Activated CD4-positive, alpha-beta T cell treated with anti-CD3 and anti-CD28 coated beads, Interleukin-2, amount 10 ng/mL, durations not matched to agents 7 days and 5 days (primary cell): ENCODE measurements at regions not wholly inside any gene's neighbourhood (a gene's known extent, or its start where the extent isn't known, plus 50 kb on each side); places are given as distances from the start of the nearest gene placed in this dataset.
"Not testable (repeated sequence)": the region's sequence is repeated elsewhere in the genome, so short reads cannot be mapped to it uniquely, and the experiment has no call there.

ENCODE experiments used
- CTCF ChIA-PET: fragments of 350-600 bp; sonication (Branson Sonifier 250); formaldehyde crosslinking; loops from one replicate; lab custom pipeline; 2021; ENCODE audit warnings: antibody characterized with exemption; lab: Charles Lee
- POLR2A ChIA-PET: fragments of 350-600 bp; sonication (Branson Sonifier 250); formaldehyde crosslinking; loops from one replicate; lab custom pipeline; 2021; ENCODE audit warnings: antibody characterized with exemption; lab: Charles Lee
- DNase-seq: peaks from one replicate; pipeline ENCODE4 v3.0.0-alpha.2; 2020
- H3K27ac Mint-ChIP-seq: one replicate; pipeline ENCODE4 v1.8.0; 2021; ENCODE audit warnings: mild to moderate bottlenecking, moderate library complexity, mixed read lengths
- H3K27me3 Mint-ChIP-seq: one replicate; pipeline ENCODE4 v1.8.0; 2021; ENCODE audit warnings: mixed read lengths
- H3K36me3 Mint-ChIP-seq: one replicate; pipeline ENCODE4 v1.8.0; 2021; ENCODE audit warnings: low read depth, mixed read lengths
- H3K4me1 Mint-ChIP-seq: one replicate; pipeline ENCODE4 v1.8.0; 2021; ENCODE audit warnings: mixed read lengths
- H3K4me3 Mint-ChIP-seq: one replicate; pipeline ENCODE4 v1.8.0; 2021; ENCODE audit warnings: mild to moderate bottlenecking, moderate library complexity, mixed read lengths
- H3K9me3 Mint-ChIP-seq: one replicate; pipeline ENCODE4 v1.8.0; 2021; ENCODE audit warnings: mixed read lengths

DNA sequence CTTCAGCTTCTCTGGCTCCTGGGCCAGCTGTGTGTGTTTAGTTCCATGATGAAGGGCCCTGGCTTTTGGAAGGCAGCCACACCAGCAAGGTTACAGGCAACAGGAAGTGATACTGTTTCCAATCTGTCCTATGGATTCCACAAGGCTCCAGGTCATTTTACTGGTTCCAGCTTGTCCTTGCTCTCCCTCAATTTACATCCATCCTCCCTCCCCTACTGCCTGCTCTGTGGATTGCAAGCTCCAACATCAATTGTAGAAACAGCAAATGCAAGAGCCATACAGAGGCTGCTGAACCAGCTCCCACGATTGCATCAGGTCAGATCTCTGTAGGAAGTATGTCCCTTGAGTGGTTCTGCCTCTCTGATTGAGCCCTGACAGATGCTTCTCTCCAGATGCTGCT is 409.8 kb downstream of the NTRK2 start:
- H3K4me1 Mint-ChIP-seq = no peaks in the 10 kb centered on the region
- H3K9me3 Mint-ChIP-seq = no peaks in the 10 kb centered on the region
- no peaks in the 10 kb centered on the region for H3K36me3 Mint-ChIP-seq
- no peak overlapping the region for H3K4me3 Mint-ChIP-seq
- no peak overlapping the region for H3K27ac Mint-ChIP-seq
- ChIA-PET CTCF (no interaction called here), POLR2A (no interaction called here)
- no peak for DNase-seq
- no peaks in the 10 kb centered on the region for H3K27me3 Mint-ChIP-seq

DNA sequence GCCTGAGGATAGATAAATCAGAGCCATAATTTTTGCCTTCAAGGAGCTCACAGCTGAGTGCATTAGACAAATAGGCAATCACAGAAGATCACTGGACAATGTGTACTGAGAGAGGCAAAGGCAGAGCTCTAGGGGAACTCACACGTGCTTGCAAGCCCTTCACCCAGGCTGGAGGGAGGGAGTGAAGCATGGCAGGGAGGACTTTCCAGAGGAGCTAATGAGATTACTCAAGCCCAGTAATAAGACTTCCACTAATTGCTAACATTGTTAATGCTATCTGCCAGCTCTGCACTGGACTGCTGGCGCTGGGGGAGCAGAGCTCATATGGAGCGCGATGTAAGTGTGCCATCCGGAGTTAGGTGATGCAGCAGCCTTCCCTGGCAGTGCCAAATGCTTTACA is 408.4 kb downstream of the NTRK2 start:
- Mint-ChIP-seq H3K36me3 (no peaks in the 10 kb centered on the region), H3K27ac (no peak overlapping the region), H3K27me3 (no peaks in the 10 kb centered on the region), H3K4me3 (no peak overlapping the region), H3K4me1 (no peaks in the 10 kb centered on the region), H3K9me3 (no peaks in the 10 kb centered on the region)
- POLR2A ChIA-PET = no interaction called here
- DNase-seq = no peak
- CTCF ChIA-PET = no interaction called here

DNA sequence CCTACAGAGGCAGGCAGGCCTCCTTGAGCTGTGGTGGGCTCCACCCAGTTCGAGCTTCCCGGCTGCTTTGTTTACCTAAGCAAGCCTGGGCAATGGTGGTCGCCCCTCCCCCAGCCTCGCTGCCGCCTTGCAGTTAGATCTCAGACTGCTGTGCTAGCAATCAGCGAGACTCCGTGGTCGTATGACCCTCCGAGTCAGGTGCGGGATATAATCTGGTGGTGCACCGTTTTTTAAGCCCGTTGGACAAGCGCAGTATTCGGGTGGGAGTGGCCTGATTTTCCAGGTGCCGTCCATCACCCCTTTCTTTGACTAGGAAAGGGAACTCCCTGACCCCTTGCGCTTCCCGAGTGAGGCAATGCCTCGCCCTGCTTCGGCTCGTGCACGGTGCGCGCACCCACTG is 407.6 kb downstream of the NTRK2 start:
- H3K9me3 Mint-ChIP-seq = not testable (repeated sequence)

More for the DNA sequence above, 407.6 kb downstream of the NTRK2 start:
- H3K4me3 Mint-ChIP-seq, H3K27me3 Mint-ChIP-seq, H3K4me1 Mint-ChIP-seq, H3K27ac Mint-ChIP-seq, CTCF ChIA-PET, DNase-seq, POLR2A ChIA-PET, H3K36me3 Mint-ChIP-seq: not testable (repeated sequence)
